MCF 10A (cell line): ENCODE measurements at regions not wholly inside any gene's neighbourhood (a gene's known extent, or its start where the extent isn't known, plus 50 kb on each side); places are given as distances from the start of the nearest gene placed in this dataset.

Experiments
- BruUV-seq: library from RNA; stranded (reverse); fragments of 400-500 nt; replicated peaks from 2 replicates; lab custom pipeline; 2021; lab: Mats Ljungman, UMichigan
- CTCF ChIA-PET: fragments of 300-600 bp; sonication (Branson Sonifier 250); formaldehyde crosslinking; extraction: SDS; loops from one replicate; lab custom pipeline; 2021; ENCODE audit warnings: antibody characterized with exemption, inconsistent platforms; lab: Yijun Ruan, JAX
- POLR2A ChIA-PET: fragments of 300-600, 350-650 bp; sonication (Branson Sonifier 250); formaldehyde crosslinking; extraction: SDS; loops from one replicate; lab custom pipeline; 2020; ENCODE audit warnings: antibody characterized with exemption, inconsistent platforms; lab: Yijun Ruan, JAX
- DNase-seq: peaks from one replicate; pipeline ENCODE4 v3.0.0-alpha.2; 2018; ENCODE audit not compliant: unreplicated experiment
- H3K27ac Mint-ChIP-seq: one replicate; pipeline ENCODE4 v1.8.0; 2022; ENCODE audit warnings: mild to moderate bottlenecking, low read depth, mixed read lengths; ENCODE audit not compliant: unreplicated experiment
- H3K27me3 Mint-ChIP-seq: one replicate; pipeline ENCODE4 v1.8.0; 2022; ENCODE audit warnings: mixed read lengths; ENCODE audit not compliant: insufficient read depth, unreplicated experiment
- H3K36me3 Mint-ChIP-seq: one replicate; pipeline ENCODE4 v1.8.0; 2022; ENCODE audit warnings: mild to moderate bottlenecking, moderate library complexity, mixed read lengths; ENCODE audit not compliant: insufficient read depth, unreplicated experiment
- H3K4me1 Mint-ChIP-seq: one replicate; pipeline ENCODE4 v1.8.0; 2022; ENCODE audit warnings: mixed read lengths; ENCODE audit not compliant: insufficient read depth, unreplicated experiment
- H3K4me3 Mint-ChIP-seq: one replicate; pipeline ENCODE4 v1.8.0; 2022; ENCODE audit warnings: mild to moderate bottlenecking, moderate library complexity, mixed read lengths; ENCODE audit not compliant: unreplicated experiment
- H3K9me3 Mint-ChIP-seq: one replicate; pipeline ENCODE4 v1.8.0; 2022; ENCODE audit warnings: mixed read lengths; ENCODE audit not compliant: unreplicated experiment
- CTCF ChIP-seq: fragments of 200-600 bp; IDR thresholded peaks from one replicate; pipeline ENCODE4 v1.8.0; 2022; ENCODE audit warnings: antibody characterized with exemption, mild to moderate bottlenecking; ENCODE audit not compliant: unreplicated experiment
- intact Hi-C: fragments of 100-400 bp; cut with micrococcal nuclease; formaldehyde crosslinking; loops from 2 replicates; pipeline ENCODE4 v1.14.1; 2022

- H3K27me3 Mint-ChIP-seq, result no peaks in the 10 kb centered on the region
- DNase-seq, result no peak
- intact Hi-C loops, result no loop called here
- no peaks in the 10 kb centered on the region for H3K36me3 Mint-ChIP-seq
- no peak overlapping the region for H3K27ac Mint-ChIP-seq
- no peaks in the 10 kb centered on the region for H3K4me1 Mint-ChIP-seq
- ChIA-PET POLR2A (no interaction called here), CTCF (no interaction called here)
- TF ChIP-seq CTCF, result no peak
- peaks cover 51% of the 10 kb centered on the region for H3K9me3 Mint-ChIP-seq
- no TSS peak for BruUV-seq
- H3K4me3 Mint-ChIP-seq, result no peak overlapping the region
Observed at GRCh38 chr16:5472552-5472951, 375.0 kb upstream of the EEF2KMT start.

DNA sequence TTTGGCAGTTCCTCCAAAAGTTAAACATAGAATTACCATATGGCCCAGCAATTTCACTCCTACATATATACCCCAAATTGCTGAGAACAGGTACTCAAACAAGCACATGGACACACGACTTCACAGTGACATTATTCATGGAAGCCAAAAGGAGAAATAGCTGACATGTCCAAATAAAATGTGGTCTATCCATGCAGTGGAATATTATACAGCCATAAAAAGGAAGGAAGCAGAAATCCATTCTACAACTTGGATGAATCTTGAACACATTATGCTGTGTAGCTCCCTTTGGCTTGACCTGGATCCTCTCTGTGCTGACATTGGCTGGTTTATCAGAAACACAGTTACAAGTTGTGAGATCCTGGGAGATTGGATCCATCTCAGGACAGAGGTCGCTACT is 370.9 kb upstream of the EEF2KMT start:
- intact Hi-C loops, result no loop called here
- TF ChIP-seq CTCF, result no peak
- Mint-ChIP-seq H3K36me3 (no peaks in the 10 kb centered on the region), H3K27ac (no peak overlapping the region), H3K9me3 (peaks cover 64% of the 10 kb centered on the region), H3K27me3 (no peaks in the 10 kb centered on the region), H3K4me1 (no peaks in the 10 kb centered on the region), H3K4me3 (no peak overlapping the region)
- ChIA-PET POLR2A (no interaction called here), CTCF (interaction anchor here (0.5 kb wide), 1 partner anchor 679 kb away, joined by 4 read pairs; no protein-coding TSS in a partner anchor)
- BruUV-seq, result no TSS peak
- DNase-seq, result no peak

DNA sequence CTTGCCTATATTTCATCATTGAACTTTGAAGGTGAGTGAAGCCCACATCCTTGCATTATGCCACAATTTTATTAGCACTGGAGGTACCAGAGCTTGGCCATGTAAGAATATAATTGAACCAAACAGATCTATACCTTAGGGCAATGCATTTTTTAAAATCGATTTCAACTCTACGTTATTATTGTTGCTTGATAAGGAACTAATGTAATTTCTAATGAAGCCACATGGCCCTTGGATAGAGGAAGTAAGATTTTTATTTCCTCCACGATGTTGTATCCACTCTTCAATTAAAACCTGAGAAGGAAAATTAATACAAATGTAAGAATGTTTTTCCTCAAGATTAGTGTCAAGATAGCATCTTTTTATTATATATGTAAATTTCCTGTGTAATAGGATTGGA is 370.0 kb upstream of the EEF2KMT start:
- H3K4me3 Mint-ChIP-seq, result no peak overlapping the region
- H3K9me3 Mint-ChIP-seq, result peaks cover 57% of the 10 kb centered on the region
- H3K27me3 Mint-ChIP-seq, result no peaks in the 10 kb centered on the region
- ChIA-PET POLR2A (no interaction called here), CTCF (interaction anchor here (0.6 kb wide), 1 partner anchor 613 kb away, joined by 3 read pairs; no protein-coding TSS in a partner anchor)
- TF ChIP-seq CTCF, result no peak
- DNase-seq, result no peak
- intact Hi-C loops, result no loop called here
- BruUV-seq, result no TSS peak
- no peaks in the 10 kb centered on the region for H3K4me1 Mint-ChIP-seq
- no peaks in the 10 kb centered on the region for H3K36me3 Mint-ChIP-seq
- no peak overlapping the region for H3K27ac Mint-ChIP-seq

- no TSS peak for BruUV-seq
- no peaks in the 10 kb centered on the region for H3K27me3 Mint-ChIP-seq
Observed at GRCh38 chr16:5466551-5466950, 369.0 kb upstream of the EEF2KMT start.

More at GRCh38 chr16:5466551-5466950, 369.0 kb upstream of the EEF2KMT start:
- intact Hi-C loops, result no loop called here
- Mint-ChIP-seq H3K9me3 (peaks cover 57% of the 10 kb centered on the region), H3K4me1 (no peaks in the 10 kb centered on the region), H3K27ac (no peak overlapping the region), H3K36me3 (no peaks in the 10 kb centered on the region), H3K4me3 (no peak overlapping the region)
- ChIA-PET CTCF (no interaction called here), POLR2A (no interaction called here)
- TF ChIP-seq CTCF, result no peak
- no peak for DNase-seq
